T-helper 1 cell treated with Interleukin-12 subunit alpha and Interleukin-12 subunit beta and Interleukin-4 antibody, amounts not matched to agents 30 ng/mL and 1 ng/mL, for 36 hours (primary cell): ENCODE measurements at regions not wholly inside any gene's neighbourhood (a gene's known extent, or its start where the extent isn't known, plus 50 kb on each side); places are given as distances from the start of the nearest gene placed in this dataset.

Experiments
- intact Hi-C: fragments of 100-400 bp; cut with micrococcal nuclease; formaldehyde crosslinking; loops from one replicate; pipeline ENCODE4 v1.15.1; 2024

- intact Hi-C loops: no loop called here
Measured at GRCh38 chr2:181320638-181321037, 136.5 kb upstream of the ITGA4 start.

- intact Hi-C loops: no loop called here
Measured at GRCh38 chr2:181324912-181325311, 132.3 kb upstream of the ITGA4 start.

GRCh38 chr2:181326661-181327060 lies 130.5 kb upstream of the ITGA4 start:
- intact Hi-C loops: no loop called here

- intact Hi-C loops: no loop called here
Measured at GRCh38 chr2:181330286-181330685, 126.9 kb upstream of the ITGA4 start.

- intact Hi-C loops: no loop called here
Measured at GRCh38 chr2:181332044-181332605, 125.1 kb upstream of the ITGA4 start.

- intact Hi-C loops: no loop called here
Measured at GRCh38 chr2:181334158-181334826, 122.9 kb upstream of the ITGA4 start.

- intact Hi-C loops: no loop called here
Measured at GRCh38 chr2:181340891-181341290, 116.3 kb upstream of the ITGA4 start.

GRCh38 chr2:181341855-181342600 lies 115.2 kb upstream of the ITGA4 start:
- intact Hi-C loops: no loop called here

- intact Hi-C loops: no loop called here
Measured at GRCh38 chr2:181348107-181348837, 108.9 kb upstream of the ITGA4 start.

- intact Hi-C loops: no loop called here
Measured at GRCh38 chr2:181352158-181352557, 105.0 kb upstream of the ITGA4 start.

- intact Hi-C loops: no loop called here
Measured at GRCh38 chr2:181354626-181355025, 102.6 kb upstream of the ITGA4 start.

- intact Hi-C loops: no loop called here
Measured at GRCh38 chr2:181356526-181357130, 100.6 kb upstream of the ITGA4 start.

GRCh38 chr2:181357979-181358378 lies 99.2 kb upstream of the ITGA4 start:
- intact Hi-C loops: no loop called here

GRCh38 chr2:181362561-181362960 lies 94.6 kb upstream of the ITGA4 start:
- intact Hi-C loops: no loop called here

GRCh38 chr2:181363164-181363563 lies 94.0 kb upstream of the ITGA4 start:
- intact Hi-C loops: no loop called here

GRCh38 chr2:181364492-181365170 lies 92.6 kb upstream of the ITGA4 start:
- intact Hi-C loops: no loop called here

- intact Hi-C loops: no loop called here
Measured at GRCh38 chr2:181366675-181367175, 90.5 kb upstream of the ITGA4 start.

- intact Hi-C loops: no loop called here
Measured at GRCh38 chr2:181367411-181367810, 89.8 kb upstream of the ITGA4 start.

GRCh38 chr2:181367906-181368435 lies 89.2 kb upstream of the ITGA4 start:
- intact Hi-C loops: no loop called here

GRCh38 chr2:181370126-181370525 lies 87.1 kb upstream of the ITGA4 start:
- intact Hi-C loops: no loop called here

GRCh38 chr2:181371195-181371594 lies 86.0 kb upstream of the ITGA4 start:
- intact Hi-C loops: no loop called here
